C4-2B (cell line): ENCODE measurements at regions not wholly inside any gene's neighbourhood (a gene's known extent, or its start where the extent isn't known, plus 50 kb on each side); places are given as distances from the start of the nearest gene placed in this dataset.

Experiments used
- ZFX ChIP-seq: fragments of 450-650 bp; IDR thresholded peaks from 2 replicates; pipeline ENCODE4 v1.6.1; 2017
- TF ChIP-seq, protein P1 (sequence below): fragments of 450-650 bp; conservative IDR thresholded peaks from 2 replicates; pipeline ENCODE4 v1.5.1; 2017; ENCODE audit warnings: mild to moderate bottlenecking

DNA sequence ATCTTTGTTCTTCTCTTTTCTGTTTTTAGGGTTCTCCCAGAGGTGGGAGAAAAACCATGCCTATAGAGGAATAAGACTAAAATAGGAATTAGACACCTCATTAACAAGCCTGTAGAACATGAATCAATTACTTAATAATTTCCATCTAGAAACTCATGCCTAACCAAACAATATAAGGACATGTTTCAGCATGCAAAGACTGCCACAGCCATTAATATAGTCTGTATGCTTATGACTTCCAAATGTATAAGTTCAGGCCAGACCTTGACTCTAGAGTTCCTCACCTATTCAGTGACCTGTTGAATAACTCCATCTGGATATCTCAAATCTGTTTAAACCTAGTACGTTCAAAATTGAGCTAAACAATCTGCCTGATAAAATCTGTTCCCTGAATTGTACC, 304.6 kb downstream of the BMP4 start:
- TF ChIP-seq, protein P1, sequence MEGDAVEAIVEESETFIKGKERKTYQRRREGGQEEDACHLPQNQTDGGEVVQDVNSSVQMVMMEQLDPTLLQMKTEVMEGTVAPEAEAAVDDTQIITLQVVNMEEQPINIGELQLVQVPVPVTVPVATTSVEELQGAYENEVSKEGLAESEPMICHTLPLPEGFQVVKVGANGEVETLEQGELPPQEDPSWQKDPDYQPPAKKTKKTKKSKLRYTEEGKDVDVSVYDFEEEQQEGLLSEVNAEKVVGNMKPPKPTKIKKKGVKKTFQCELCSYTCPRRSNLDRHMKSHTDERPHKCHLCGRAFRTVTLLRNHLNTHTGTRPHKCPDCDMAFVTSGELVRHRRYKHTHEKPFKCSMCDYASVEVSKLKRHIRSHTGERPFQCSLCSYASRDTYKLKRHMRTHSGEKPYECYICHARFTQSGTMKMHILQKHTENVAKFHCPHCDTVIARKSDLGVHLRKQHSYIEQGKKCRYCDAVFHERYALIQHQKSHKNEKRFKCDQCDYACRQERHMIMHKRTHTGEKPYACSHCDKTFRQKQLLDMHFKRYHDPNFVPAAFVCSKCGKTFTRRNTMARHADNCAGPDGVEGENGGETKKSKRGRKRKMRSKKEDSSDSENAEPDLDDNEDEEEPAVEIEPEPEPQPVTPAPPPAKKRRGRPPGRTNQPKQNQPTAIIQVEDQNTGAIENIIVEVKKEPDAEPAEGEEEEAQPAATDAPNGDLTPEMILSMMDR = no peak
- no peak for TF ChIP-seq ZFX
